Bone marrow (tissue), 2 donors: ENCODE measurements at regions not wholly inside any gene's neighbourhood (a gene's known extent, or its start where the extent isn't known, plus 50 kb on each side); places are given as distances from the start of the nearest gene placed in this dataset.

Source experiments
- DNase-seq, 2 donors: peaks; one replicate each; lab custom pipeline; 2025; lab: John Stamatoyannopoulos, UW

DNA sequence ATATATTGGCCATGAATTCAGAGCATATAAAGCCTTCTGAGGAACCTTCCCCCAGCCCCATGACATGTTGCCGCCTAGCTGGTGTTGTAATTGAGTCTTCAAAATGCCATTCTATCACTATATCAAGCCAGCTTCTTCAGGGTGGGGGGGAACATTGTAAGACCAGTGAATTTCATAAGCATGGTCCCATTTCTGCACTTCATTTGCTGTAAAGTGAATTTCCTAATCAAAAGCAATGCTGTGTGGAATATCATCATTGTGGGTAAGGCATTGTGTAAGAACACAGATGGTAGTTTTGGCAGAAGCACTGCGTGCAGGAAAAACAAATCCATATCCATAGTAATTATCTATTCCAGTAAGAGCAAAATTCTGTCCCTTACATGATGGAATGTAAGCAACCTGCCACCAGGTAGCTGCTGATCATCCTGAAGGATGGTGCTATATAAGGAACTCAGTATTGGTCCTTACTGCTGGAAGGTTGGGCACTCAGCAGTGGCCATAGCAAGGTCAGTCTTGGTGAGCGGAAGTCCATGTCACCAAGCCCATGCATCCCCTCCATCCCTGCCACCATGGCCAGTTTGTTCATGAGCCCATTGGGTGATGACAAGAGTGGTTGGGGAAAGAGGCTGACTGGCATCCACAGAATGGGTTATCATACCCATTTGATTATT is 159.4 kb downstream of the COPS8 start:
- no peak for DNase-seq

DNA sequence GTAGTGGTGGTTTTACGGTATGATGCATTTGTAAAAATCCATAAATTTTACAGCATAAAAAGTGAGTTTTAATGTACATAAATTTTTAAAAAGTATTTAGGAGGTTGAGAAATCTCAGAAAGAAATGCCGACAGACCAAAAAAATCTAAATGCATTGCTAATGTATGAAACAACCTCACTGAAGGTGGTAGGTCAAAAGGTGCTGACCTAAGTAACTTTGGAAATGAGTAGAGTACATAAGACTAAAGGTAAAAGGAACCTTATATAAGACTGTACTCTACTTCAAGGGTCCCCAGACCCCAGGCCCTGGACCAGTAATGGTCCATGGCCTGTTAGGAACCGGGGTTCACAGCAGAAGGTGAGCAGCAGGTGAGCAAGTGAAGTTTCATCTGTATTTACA is 163.4 kb downstream of the COL6A3 start:
- no peak for DNase-seq

- DNase-seq, result no peak
Measured at GRCh38 chr2:237251986-237252385, 162.0 kb downstream of the COL6A3 start.

DNA sequence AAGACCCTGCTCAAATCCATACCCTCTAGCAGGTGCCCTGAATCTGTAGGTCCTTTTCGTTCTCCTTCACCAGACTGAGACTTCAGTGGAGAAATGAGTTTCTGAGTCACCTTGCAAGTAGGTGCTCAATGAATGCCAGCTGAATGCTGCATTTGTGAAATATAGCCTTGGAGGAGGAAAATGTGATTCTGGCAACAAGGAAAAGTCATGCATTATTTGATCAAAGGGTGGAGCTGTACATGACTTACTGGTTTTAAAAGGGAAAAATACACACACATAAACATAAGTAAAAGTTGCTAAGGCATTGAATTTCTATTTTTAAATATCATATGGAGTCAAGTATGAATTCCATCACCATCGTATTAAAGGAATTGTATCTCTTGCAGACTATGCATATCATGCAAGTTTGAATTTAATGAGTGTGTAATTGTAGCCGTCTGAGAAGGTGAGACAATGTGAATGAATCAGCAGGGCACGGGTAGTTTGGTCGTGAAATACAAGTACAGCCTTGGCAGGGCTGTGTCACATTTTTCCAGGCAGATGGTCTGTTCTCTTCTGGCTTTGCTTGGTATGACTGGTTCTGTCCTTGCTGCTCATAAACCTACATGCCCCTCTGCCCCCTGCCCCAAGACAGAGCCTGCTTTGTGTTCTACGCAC is 160.8 kb downstream of the COL6A3 start:
- DNase-seq, result no peak

- DNase-seq, result no peak
Measured at GRCh38 chr2:237254369-237254861, 159.5 kb downstream of the COL6A3 start.

DNA sequence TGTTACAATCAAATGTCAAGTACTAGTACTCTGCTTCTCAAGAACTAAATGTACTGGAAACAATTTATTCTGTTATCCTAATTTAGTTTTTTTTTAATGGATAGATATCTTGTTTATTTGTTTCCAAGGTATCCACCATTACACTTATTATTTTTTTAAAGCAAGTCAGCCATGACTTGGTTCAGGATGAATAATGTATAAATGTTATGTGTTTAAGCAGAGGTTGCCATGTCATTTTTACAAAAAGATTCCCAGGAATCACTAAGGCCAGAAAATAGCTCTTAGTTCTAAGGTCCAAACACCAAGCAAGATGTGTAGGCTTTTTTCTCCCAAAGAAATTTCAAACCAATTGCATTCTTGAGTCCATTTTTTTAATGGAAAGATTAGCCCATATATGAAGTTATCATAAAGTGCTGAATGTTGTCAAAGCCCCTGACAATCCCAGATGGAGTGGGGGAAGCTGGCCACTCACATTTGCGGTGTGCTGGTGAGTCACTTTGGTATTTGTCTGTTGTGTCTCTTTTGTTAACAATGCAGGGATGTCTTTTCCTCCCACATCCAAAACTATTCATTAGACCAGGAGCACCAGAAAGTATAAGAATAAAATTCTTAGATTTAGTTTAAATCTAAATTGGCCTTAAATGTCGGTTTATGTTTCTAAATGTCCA is 158.9 kb downstream of the COL6A3 start:
- no peak for DNase-seq

GRCh38 chr2:237256887-237257286 is 157.1 kb downstream of the COL6A3 start:
- no peak for DNase-seq

DNA sequence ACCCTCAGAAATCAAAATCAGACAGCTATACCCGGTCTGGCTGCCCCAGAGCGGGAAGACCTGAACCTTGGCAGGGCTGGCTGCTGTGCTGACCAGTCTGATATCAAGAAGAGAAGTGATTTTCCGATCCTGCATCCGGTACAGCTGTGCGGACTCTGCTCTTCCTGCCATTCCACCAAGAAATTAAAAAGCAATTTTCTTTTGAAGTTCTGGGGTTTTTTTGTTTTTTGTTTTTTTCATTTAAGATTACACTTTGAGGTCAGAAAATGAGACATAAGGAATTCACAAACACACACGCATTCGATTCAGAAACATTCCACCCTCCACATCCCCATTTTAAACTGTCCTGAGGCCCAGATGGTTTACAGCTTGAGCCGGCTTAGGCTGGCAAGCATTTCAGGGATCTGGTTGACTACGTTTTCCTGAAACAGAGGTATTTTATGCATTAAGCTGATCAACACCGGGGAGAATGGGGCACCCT is 156.5 kb downstream of the COL6A3 start:
- no peak for DNase-seq

- no peak for DNase-seq
Measured at GRCh38 chr2:237258116-237258515, 155.8 kb downstream of the COL6A3 start.

DNA sequence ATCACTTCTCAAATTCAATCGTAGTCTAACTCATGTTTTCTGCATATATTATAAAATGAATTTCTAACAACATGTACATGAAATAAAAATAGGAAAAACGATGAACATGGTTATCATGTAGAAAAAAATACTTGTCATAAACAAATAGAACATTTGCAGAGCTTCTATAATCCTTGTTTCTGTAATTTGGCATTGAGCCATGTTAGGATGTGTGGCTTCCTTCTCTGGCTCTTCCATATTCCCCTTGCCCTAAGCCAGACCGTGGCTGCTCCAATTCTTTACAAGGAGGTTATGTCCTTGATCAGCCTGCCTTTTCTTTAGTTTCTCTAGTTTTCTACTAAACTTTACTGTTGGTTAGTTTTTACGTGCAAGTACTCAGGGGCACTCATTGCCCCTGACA is 155.3 kb downstream of the COL6A3 start:
- DNase-seq, result no peak

GRCh38 chr2:237259201-237259600 is 154.8 kb downstream of the COL6A3 start:
- DNase-seq, result no peak

GRCh38 chr2:237260039-237260620 is 153.8 kb downstream of the COL6A3 start:
- no peak for DNase-seq

DNA sequence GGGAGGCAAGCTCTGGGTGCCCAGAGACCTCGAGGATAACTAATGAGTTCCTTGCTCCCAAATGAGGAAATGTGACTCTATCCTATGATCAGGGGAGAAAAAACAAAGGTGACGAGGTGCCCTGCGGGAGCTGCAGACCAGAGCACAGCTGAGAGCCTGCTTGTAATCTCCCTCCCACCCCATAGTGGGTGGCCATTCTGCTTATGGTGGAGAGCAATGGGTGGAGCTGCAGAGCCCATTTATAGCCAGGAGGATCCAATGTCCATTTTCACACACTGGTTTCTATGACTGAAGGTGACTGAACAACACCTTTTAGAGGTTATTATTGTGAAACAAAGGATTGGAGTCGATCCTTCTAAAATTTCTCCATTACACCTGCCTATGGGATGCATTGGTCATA is 153.3 kb downstream of the COL6A3 start:
- no peak for DNase-seq

GRCh38 chr2:237261327-237261726 is 152.6 kb downstream of the COL6A3 start:
- DNase-seq, result no peak

DNA sequence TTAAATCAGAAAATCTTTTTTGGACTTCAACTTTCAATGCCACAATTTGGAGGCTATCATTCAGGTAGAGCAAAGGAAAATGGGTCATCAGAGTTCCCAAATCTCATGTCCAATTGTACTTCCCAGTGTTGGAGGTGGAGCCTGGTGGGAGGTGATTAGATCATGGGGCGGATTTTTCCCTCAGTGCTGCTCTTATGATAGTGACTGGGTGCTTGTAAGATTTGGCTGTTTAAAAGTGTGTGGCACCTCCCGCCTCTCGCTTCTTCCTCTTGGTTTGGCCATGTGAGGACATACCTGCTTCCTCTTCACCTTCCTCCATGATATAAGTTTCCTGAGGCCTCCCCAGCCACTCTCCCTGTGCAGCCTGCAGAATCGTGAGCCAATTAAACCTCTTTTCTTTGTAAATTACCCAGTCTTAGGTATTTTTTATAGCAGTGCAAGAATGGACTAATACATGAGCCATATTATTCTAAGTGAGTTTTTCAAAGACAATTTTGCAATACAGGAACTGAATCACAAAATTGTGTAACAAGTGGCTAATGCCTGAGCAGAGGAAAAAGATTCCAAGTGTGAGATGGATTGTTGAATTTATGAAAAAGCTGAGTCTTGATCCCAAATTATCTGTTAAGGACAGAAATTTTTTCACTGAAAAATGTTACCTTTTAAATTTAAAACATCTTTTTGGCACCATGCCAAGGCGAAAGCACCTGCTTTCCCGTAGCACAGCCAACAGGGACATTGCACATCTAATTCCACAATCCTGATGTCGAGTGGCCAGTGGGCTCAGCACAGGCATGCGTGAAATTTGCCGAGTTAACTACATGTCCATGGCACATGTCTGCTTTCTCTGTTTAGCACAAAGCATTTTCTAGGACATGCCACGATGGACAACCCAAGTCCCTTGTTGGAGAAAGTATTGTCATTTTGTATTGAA is 150.9 kb downstream of the COL6A3 start:
- DNase-seq, result no peak

DNA sequence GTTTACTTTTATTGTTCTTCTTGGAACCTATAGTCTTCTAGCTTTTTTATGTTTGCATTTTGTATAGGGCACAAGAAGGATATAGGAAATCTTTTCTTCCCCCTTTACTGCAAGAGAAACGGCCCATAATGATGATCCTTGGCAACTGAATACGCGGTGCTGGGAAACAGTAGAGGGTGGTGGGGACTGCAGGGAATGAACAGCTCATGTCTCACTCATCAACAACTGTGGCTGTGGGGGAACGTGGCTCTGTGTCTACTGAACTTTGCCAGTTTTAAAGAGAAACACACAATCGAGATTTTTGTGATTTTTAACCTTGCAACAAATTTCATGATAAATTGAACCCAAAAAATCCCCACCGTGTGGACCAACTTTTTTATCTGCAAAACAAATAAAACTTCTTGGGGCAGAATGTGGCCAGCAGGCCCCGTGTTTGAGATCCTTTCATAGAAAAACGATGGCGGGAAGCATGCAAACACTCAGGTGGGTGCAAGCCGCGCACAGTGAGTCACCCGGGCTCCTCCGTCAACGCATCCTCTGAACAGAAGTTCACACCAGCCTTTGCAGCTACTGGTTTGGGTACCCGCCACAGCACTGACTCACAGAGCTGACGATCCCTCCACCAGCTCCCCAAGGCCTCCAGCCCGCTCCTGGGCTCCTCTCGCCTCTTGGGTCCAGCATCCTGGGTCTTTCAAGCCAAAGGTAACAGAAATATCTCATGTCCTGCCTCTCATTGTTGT is 149.3 kb downstream of the COL6A3 start:
- no peak for DNase-seq

GRCh38 chr2:237268004-237268708 is 145.8 kb downstream of the COL6A3 start:
- DNase-seq, result no peak

- no peak for DNase-seq
Measured at GRCh38 chr2:237269138-237269875, 144.7 kb downstream of the COL6A3 start.

DNA sequence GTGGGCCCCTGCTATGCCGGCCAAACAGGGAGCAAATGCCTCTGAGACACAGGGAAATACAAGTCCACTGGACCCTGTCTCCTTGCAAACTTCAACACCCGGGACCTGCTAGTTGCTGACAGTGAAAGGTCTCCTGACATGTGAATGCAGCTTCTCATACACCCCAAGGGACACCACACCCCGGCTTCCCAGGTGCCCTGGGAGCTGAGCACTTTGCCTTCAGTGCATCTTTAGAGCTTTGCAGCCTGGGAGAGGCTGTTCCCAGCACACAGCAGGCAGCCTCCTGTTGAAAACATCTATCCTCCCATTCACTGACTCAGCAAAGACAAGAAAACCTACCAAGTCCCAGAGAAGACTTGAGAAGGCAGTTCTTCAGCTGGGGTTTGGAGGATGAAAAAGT is 143.4 kb downstream of the COL6A3 start:
- no peak for DNase-seq
